KOPT-K1 (cell line): ENCODE measurements at regions not wholly inside any gene's neighbourhood (a gene's known extent, or its start where the extent isn't known, plus 50 kb on each side); places are given as distances from the start of the nearest gene placed in this dataset.

Experiments used
- H3K27ac ChIP-seq: fragments of 200-600 bp; sonication (generic); 2 replicates; pipeline ENCODE4 v1.5.1; 2016; ENCODE audit warnings: antibody characterized with exemption, mild to moderate bottlenecking, low read depth, low read length; ENCODE audit not compliant: poor library complexity, severe bottlenecking
- H3K36me3 ChIP-seq: fragments of 200-600 bp; sonication (generic); 2 replicates; pipeline ENCODE4 v1.5.1; 2017; ENCODE audit warnings: antibody characterized with exemption, mild to moderate bottlenecking, low read length, moderate library complexity; ENCODE audit not compliant: insufficient read depth
- H3K9me3 ChIP-seq: fragments of 200-600 bp; sonication (generic); 2 replicates; pipeline ENCODE4 v1.5.1; 2017; ENCODE audit warnings: antibody characterized with exemption, low read length, mild to moderate bottlenecking; ENCODE audit not compliant: insufficient read depth, poor library complexity, severe bottlenecking

DNA sequence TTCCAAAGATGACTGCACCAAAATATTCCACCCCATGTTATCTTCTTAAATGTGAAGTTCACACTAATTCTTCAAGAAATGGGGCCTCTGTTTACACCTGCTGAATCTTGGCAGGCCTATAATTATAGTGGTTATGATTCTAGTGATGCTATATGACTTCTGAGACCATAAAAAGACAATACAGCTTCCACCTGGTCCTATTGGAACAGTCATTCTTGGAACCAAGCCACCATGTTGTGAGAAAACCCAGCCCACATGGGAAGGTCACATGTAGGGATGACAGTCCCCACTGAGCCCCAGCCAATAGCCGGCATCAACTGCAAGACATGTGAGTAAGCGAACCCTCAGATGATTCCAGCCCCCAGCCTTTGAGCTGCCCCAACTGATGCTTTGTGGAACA is 587.5 kb downstream of the MID1IP1 start:
- Histone ChIP-seq H3K27ac (no peak overlapping the region), H3K9me3 (no peaks in the 10 kb centered on the region), H3K36me3 (no peaks in the 10 kb centered on the region)

- no peaks in the 10 kb centered on the region for H3K36me3 ChIP-seq
- no peaks in the 10 kb centered on the region for H3K9me3 ChIP-seq
- H3K27ac ChIP-seq, result no peak overlapping the region
These were observed 595.2 kb downstream of the MID1IP1 start for GRCh38 chrX:39396358-39396995.

DNA sequence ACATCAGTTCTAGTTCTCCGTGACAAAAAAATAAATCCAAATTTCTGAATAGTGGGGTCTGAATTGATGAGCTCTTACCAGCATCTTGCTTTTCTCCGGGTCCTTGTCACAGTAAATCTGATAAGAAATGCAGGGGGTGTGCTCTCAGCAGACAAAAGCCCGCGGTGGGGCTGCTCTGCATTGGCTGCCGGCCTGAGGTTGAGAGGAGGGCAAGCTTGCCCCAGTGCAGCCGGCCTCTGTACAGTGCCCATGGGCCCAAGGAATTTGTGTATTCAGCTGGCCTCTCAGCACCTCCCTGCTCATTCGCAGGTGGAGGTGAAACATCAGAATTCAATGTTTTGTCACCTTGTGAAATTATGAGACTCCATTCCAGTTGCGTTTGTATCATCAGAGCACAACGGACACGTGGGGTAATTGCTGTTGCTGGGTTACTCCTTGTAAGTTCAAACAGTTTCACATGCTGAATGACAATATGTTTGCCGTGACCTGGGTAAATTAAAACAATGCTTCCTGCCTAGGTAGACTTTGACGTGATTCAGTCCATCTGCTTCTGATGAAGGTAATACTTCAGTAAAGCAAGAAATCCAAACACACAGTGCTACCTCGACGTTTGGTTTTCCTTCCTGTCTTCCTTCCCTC is 596.4 kb downstream of the MID1IP1 start:
- H3K27ac ChIP-seq, result no peak overlapping the region
- H3K9me3 ChIP-seq, result no peaks in the 10 kb centered on the region
- no peaks in the 10 kb centered on the region for H3K36me3 ChIP-seq

GRCh38 chrX:39398215-39398962 is 597.1 kb downstream of the MID1IP1 start:
- Histone ChIP-seq H3K36me3 (no peaks in the 10 kb centered on the region), H3K27ac (no peak overlapping the region), H3K9me3 (no peaks in the 10 kb centered on the region)

- Histone ChIP-seq H3K9me3 (no peaks in the 10 kb centered on the region), H3K27ac (no peak overlapping the region), H3K36me3 (no peaks in the 10 kb centered on the region)
These were observed 597.7 kb downstream of the MID1IP1 start for GRCh38 chrX:39398963-39399261.

- no peaks in the 10 kb centered on the region for H3K9me3 ChIP-seq
- H3K36me3 ChIP-seq, result no peaks in the 10 kb centered on the region
- no peak overlapping the region for H3K27ac ChIP-seq
These were observed 598.1 kb downstream of the MID1IP1 start for GRCh38 chrX:39399387-39399786.

- H3K9me3 ChIP-seq, result no peaks in the 10 kb centered on the region
These were observed 600.3 kb downstream of the MID1IP1 start for GRCh38 chrX:39401483-39402110.

DNA sequence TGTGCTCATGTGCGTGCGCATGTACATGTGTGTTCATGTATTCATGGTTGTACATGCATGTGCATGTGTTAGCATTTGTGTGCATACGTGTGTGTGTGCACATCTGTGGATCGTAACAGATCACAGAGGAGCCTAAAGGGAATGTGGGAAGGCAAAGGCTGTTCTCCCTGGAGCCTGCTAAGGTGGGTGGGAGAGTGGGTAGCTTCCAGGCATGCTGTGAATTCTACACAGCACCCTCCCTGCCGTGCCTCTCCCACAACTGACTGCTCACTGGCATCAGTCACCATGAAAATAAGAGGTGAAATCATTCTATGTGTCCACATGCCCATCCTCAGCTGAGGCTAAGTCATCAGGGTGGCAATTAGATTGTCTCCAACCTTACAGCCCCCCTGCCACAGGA is 600.9 kb downstream of the MID1IP1 start:
- H3K27ac ChIP-seq, result no peak overlapping the region
- no peaks in the 10 kb centered on the region for H3K9me3 ChIP-seq
- no peaks in the 10 kb centered on the region for H3K36me3 ChIP-seq

More at GRCh38 chrX:39401483-39402110, 600.3 kb downstream of the MID1IP1 start:
- Histone ChIP-seq H3K27ac (no peak overlapping the region), H3K36me3 (no peaks in the 10 kb centered on the region)

GRCh38 chrX:39406799-39407198 is 605.5 kb downstream of the MID1IP1 start:
- Histone ChIP-seq H3K9me3 (no peaks in the 10 kb centered on the region), H3K27ac (no peak overlapping the region), H3K36me3 (no peaks in the 10 kb centered on the region)

DNA sequence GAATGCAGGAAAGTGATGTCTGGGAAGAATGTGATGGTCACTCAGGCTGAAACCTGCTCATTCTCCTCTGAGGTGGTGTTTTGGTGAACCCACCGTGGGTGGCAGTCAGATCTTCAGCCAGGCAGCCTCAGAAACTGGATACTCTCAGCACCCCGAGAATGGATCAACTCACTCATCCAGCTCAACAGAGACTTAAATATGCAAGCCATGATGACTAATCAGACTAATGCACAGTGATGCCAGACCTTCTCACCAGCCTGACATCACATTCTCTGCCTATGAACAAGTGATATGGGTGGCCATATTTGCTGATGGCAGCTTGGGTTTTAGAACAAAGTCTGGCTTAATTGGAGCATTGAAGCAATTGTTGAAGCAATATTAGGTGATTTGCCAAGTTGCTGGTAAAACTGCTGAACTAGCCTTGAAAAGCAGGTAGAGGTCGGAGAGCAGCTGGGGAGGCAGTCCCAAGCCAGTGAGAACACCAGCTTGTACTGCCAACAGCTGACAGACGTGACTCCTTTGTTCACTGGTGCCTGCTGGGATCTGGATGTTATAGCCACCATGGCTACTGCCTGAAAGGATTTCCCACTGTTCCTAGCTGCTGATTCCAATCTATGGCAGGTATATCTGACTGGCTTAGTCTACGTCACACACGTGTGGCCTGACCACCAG is 608.1 kb downstream of the MID1IP1 start:
- no peak overlapping the region for H3K27ac ChIP-seq
- H3K36me3 ChIP-seq, result no peaks in the 10 kb centered on the region
- no peaks in the 10 kb centered on the region for H3K9me3 ChIP-seq

DNA sequence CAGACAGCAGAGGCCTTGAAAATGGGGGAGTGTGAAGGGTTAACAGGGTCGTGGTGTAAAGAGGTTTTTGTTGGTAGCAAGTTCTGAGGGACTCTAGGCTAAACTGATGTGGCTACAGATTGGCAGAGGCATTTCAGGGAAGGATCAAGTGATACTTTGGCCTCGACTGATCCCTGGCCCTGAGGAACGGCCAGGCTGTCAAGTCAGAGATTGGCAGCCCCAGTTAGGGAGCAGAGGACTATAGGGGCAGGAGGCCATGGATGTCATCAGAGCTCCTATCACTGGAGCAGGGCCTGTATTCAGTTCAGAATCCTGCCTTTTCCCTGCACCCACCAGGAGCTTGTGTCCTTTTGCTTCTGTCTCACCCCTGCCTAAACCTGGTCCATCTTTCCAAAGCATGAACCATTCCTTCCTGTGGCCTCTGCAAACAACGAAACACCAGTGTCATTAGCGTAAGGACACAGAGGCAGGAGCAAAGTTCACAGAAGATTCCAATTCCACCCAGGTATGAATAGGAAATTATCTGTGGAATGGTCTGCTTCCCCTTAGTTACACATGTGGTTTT is 613.1 kb downstream of the MID1IP1 start:
- Histone ChIP-seq H3K27ac (no peak overlapping the region), H3K36me3 (no peaks in the 10 kb centered on the region), H3K9me3 (no peaks in the 10 kb centered on the region)

DNA sequence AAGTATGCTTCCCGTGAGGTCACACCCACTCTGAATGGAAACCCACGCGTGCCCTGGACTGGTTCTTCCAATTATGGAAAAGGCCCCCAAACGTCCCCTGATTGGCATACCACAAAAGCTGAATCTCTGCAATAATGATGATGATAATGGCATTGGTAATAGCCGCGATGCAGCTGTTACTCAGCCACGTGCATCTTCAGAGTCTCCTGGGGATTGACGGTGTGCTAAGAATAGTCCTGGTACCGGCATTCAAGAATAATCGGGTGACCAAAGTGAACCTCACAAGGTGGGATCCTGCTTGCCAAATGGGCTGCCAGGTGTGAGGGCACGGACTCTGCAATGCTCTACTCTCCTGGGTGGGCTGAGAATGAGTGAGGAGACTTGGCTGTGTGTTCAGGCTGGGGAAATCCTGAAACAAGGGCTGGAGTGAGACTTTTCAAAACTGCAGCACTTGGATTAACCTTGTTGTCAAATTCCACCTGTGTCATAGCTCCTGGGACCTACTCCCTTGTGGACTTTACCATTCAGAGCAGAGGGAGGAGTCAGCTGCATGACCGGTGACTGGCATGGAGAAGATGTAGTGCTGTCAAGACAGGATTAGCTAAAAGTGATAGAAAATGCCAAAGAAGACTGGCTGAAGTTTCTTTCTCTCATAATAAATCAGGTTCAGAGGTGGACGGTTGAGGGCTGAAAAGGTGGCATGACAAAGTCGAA is 615.4 kb downstream of the MID1IP1 start:
- no peaks in the 10 kb centered on the region for H3K36me3 ChIP-seq
- no peak overlapping the region for H3K27ac ChIP-seq
- no peaks in the 10 kb centered on the region for H3K9me3 ChIP-seq

- Histone ChIP-seq H3K36me3 (no peaks in the 10 kb centered on the region), H3K27ac (no peak overlapping the region), H3K9me3 (no peaks in the 10 kb centered on the region)
These were observed 617.0 kb downstream of the MID1IP1 start for GRCh38 chrX:39418254-39418704.
